Renal cortex interstitium (tissue), 11 donors: ENCODE measurements at regions not wholly inside any gene's neighbourhood (a gene's known extent, or its start where the extent isn't known, plus 50 kb on each side); places are given as distances from the start of the nearest gene placed in this dataset.
"Not testable (repeated sequence)": the region's sequence is repeated elsewhere in the genome, so short reads cannot be mapped to it uniquely, and the experiment has no call there.

Experiments
- DNase-seq, 11 donors: peaks; one replicate each; pipeline ENCODE4 v3.0.0-alpha.2; 2013; ENCODE audit warnings: low read depth in 9 of 11, low spot score in 4 of 11; ENCODE audit errors: extremely low read depth in 1 of 11

DNA sequence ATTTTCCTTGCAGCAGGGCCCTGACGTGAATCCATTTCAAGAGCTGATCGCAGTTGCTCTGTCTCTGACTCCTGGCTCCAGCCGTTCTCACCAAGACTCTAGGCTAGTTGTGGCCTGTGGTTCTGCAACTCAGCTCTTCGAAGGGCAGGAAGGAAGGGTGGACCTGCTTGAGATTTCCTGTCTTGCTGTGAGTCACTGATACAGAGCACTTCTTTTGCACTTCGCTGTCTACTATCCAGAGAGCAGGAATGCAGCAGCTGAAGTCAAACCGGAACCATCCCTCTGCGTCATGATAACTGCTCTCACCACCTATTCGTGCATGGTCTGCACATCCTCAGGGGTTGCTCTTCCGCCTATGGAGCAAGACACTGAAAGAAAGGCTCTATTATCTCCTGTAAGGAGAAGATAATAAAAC, 59.7 kb downstream of the RAP2B start:
- DNase-seq = peak in 4 of 11 donors; percentile 20 to 33 (median 25)

DNA sequence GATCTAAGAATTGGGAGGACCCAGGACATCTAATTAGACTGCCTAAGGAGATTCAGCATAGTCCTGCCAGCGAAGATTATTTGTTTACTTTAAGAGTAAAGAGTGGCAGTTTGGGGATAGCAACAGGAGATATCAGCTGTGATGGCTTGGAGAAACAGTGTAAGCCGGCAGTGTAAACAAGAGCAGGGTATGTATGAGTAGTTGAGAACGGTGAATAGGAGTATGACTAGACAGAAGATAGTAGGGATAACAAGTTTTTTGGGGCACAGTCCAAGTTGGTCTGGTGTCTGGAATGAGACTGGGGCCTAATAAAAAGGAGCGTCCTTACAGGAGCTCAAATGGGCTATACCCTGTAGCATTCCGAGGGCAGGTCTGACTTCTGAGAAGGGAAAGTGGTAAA, 64.9 kb downstream of the RAP2B start:
- DNase-seq = not testable (repeated sequence)

DNA sequence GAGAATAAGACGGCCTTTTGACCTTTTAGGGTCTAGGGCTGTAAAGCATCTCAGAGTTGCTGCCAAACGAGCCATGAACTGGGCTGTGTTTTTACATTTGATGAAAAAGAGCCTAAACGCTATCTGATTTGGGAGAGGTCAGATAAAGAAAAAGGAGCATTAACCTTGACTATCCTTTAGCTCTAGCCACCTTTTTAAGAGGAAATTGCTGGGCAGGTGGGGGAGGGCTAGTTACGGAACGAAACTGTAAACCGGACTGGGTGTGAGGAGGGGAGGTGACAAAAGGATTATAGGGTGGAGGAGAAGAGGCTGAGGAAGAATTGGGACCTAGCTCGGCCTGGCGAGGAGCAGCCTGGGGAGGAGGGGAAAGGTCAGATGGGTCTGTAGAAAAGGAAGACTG, 68.4 kb downstream of the RAP2B start:
- not testable (repeated sequence) for DNase-seq

DNA sequence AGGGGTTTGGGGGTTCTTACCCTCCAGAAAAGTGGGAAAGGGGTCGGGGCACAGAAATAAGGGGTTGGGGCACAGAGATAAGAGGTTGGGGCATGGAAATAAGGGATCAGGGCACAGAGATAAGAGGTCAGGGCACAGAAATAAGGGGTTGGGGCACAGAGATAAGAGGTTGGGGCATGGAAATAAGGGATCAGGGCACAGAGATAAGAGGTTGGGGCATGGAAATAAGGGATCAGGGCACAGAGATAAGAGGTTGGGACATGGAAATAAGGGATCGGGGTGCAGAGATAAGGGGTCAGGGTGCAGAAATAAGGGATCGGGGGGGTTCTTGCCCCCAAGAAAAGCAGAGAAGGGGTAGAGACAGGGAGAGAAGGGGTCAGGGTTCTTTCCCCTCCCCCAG, 69.2 kb downstream of the RAP2B start:
- not testable (repeated sequence) for DNase-seq

DNA sequence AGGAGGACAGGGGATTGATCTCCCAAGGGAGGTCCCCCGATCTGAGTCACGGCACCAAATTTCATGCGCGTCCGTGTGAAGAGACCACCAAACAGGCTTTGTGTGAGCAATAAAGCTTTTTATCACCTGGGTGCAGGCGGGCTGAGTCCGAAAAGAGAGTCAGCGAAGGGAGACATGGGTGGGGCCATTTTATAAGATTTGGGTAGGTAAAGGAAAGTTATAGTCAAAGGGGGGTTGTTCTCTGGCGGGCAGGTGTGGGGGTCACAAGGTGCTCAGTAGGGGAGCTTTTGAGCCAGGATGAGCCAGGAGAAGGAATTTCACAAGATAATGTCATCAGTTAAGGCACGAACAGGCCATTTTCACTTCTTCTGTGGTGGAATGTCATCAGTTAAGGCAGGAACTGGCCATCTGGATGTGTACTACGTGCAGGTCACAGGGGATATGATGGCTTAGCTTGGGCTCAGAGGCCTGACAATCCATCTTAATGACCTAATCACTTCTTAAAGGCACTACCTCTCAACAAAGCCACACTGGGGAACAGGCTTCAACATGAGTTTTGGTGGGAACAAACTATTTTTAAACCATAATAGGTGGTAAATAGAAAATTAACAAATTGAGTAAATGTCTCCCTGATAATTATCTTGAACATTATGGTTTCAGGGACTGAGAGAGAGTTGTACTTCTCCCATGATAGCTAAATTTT, 70.2 kb downstream of the RAP2B start:
- DNase-seq = not testable (repeated sequence)

GRCh38 chr3:153232851-153233271, 70.8 kb downstream of the RAP2B start:
- peak in 1 of 11 donors; percentile 4 for DNase-seq

- DNase-seq = no peak
Observed at GRCh38 chr3:153233986-153234385, 72.0 kb downstream of the RAP2B start.

DNA sequence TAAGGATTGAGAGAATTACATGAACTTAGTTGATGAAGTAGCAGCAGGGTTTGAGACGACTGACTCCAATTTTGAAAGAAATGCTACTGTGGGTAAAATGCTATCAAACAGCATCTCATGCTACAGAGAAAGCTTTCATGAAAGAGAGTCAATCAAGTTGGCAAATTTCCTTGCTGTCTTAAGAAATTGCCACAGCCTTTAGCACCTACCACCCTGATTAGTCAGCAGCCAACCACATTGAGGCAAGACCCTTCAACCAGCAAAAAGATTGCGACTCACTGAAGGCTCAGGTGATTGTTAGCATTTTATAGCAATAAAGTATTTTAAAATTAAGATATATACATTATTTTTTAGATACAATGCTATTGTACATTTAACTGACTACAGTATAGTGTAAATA, 80.9 kb downstream of the RAP2B start:
- no peak for DNase-seq

DNA sequence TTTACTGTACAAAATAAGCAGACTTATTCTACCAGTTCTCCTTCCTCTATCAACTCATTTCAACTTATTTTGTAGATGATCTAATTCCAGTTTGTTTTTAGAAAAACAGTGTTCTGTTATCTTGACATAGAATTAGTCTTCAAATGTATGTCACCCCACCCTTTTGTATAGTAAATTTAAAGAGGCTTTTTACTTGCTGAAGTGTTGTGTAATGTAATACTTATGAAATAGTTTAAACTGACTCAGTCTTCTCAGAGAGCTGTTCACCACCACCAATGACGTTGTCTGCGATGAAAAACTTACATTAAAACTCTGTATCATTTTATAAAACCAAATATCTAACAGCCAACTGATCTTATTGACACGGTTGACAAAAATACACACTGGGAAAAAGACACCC, 82.9 kb downstream of the RAP2B start:
- no peak for DNase-seq

DNA sequence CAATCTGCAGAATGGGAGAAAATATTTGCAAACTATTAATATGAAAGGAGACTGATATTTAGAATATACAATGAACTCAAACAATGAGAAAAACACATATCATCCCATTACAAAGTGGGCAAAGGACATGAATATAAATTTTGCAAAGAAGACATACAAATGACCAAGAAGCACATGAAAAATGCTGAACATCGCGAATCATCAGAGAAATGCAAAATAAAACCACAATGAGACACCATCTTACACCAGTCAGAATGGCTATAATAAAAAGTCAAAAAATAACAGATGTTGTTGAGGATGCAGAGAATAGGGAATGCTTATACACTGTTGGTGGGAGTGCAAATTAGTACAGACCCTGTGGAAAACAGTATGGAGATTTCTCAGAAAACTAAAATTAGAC, 83.6 kb downstream of the RAP2B start:
- no peak for DNase-seq

DNA sequence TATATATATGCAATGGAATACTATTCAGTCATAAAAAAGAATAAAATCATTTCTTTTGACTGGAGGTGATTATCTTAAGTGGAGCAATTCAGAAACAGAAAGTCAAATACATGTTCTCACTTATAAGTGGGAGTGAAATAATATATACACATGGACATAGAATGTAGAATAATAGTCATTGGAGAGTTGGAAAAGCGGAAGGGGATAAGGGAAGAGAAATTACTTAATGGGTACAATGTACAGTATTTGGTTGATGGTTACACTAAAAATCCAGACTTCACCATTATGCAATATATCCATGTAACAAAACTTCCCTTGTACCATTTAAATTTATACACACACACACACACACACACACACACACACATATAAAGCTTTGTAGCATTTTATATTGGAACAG, 84.3 kb downstream of the RAP2B start:
- no peak for DNase-seq

DNA sequence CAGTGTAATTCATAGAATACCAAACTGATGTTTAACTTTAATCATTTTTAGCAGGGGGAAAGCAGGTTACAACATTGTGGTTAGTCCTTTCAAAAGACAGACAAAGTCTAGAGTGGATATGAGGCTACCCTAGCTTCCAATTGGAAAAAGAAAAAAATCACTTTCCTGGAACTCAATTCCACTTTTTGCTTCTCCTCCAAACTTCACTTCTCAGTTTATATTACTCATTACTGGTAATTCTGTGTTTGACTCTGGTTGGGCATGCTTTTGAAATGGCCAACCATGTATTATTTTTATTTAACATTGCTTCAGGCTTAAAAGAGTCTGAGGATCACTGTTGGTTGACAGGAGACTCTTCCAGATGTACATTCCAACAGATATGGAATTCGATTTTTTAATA, 84.8 kb downstream of the RAP2B start:
- no peak for DNase-seq

- no peak for DNase-seq
Observed at GRCh38 chr3:153247331-153248330, 85.6 kb downstream of the RAP2B start.

GRCh38 chr3:153248835-153249234, 86.8 kb downstream of the RAP2B start:
- DNase-seq = not testable (repeated sequence)

GRCh38 chr3:153249906-153250305, 87.9 kb downstream of the RAP2B start:
- DNase-seq = no peak

DNA sequence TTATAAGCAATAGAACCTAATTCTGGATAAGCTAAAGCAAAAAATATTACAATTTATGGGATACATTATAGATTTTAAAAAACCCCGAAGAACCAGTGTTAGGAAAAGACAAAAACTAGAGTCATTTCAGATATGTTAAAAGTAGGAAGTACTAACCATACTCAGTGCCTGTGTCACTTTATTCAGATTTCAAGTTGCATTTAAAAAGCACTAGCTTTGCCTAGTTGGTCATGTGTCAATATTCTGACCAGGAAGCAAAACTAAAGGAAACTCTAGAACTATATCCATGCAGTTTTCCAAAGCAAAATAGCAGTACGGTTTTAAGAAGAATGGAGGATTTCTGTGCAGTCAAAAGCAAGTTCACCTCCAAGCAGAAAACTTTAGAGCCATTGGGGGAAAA, 88.4 kb downstream of the RAP2B start:
- no peak for DNase-seq

GRCh38 chr3:153252963-153253362, 90.9 kb downstream of the RAP2B start:
- no peak for DNase-seq

DNA sequence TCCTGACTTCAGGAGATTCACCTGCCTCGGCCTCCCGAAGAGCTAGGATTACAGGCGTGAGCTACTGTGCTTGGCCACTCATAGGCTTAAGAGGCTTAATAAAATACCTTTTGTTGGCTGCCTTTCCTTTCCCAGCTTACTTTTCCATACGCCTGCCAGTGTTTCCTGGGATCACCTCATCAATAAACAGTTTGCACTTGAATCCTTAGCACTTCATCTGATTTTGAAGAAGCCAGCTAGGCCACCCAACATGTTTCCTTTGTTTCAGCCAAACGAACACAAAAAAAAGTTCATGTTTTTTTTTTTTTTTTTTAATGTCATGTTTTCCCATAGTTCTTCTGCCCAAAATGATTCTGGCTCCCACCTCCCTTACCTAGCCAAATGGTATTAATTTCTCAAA, 92.3 kb downstream of the RAP2B start:
- no peak for DNase-seq

- DNase-seq = no peak
Observed at GRCh38 chr3:153257673-153258351, 95.8 kb downstream of the RAP2B start.

- no peak for DNase-seq
Observed at GRCh38 chr3:153259956-153260355, 97.9 kb downstream of the RAP2B start.
